GM12864 (cell line): ENCODE measurements at regions not wholly inside any gene's neighbourhood (a gene's known extent, or its start where the extent isn't known, plus 50 kb on each side); places are given as distances from the start of the nearest gene placed in this dataset.

Source experiments
- DNase-seq: peaks from one replicate; pipeline ENCODE4 v3.0.0-alpha.2; 2011; ENCODE audit warnings: low read depth
- H3K4me3 ChIP-seq: 2 replicates; pipeline ENCODE4 v1.5.1; 2011; ENCODE audit warnings: mild to moderate bottlenecking, low read depth, low read length, control low read depth
- CTCF ChIP-seq: IDR thresholded peaks from 2 replicates; pipeline ENCODE4 v1.5.1; 2011; ENCODE audit warnings: low read depth, mild to moderate bottlenecking, moderate library complexity, low read length, control low read depth, inconsistent platforms; ENCODE audit errors: missing control alignments

GRCh38 chr11:112453601-112454577 is 193.2 kb upstream of the PLET1 start:
- peak; percentile 55 for TF ChIP-seq CTCF
- DNase-seq, result peak; percentile 7
- H3K4me3 ChIP-seq, result no peak overlapping the region

- H3K4me3 ChIP-seq, result no peak overlapping the region
- TF ChIP-seq CTCF, result no peak
- no peak for DNase-seq
Observed at GRCh38 chr11:112454841-112455240, 194.2 kb upstream of the PLET1 start.

DNA sequence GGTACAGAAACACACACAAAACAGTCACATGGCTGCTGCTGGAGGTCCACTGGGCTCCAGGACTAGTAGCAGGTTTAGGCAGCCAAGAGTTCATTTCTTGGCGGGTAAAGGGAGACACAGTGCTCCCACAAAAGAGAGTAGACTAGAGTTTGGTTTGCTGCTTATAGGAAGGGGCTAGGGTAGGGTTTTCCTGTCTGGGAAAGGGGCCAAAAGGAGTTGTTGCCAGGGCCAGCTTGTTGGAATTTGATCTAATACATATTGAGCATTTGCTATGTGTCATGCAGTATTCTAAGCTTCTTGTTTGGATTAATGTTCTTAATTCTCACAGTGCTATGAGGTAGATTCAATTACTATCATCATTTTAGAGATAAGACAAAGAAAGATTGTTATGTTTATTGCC is 195.1 kb upstream of the PLET1 start:
- no peak for TF ChIP-seq CTCF
- DNase-seq, result no peak
- H3K4me3 ChIP-seq, result no peak overlapping the region

GRCh38 chr11:112457532-112457931 is 196.9 kb upstream of the PLET1 start:
- H3K4me3 ChIP-seq, result no peak overlapping the region
- no peak for TF ChIP-seq CTCF
- no peak for DNase-seq

DNA sequence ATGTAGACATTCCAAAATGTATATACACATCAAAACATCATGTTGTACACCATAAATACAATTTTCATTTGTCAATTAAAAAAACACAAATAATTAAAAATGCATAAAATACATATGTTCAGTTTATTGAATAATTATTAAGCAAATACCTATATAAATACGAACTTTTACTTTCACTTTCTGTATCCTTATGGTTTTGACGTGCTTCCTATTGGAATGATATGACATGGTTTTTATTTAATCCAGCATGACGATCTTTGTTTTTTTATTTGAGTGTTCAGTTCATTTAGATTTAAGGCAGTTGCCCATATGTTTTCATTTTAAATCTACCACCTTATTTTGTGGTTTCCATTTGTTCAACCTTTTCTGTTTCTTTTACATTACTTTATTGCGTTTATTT is 198.3 kb upstream of the PLET1 start:
- no peak for TF ChIP-seq CTCF
- no peak overlapping the region for H3K4me3 ChIP-seq
- no peak for DNase-seq

DNA sequence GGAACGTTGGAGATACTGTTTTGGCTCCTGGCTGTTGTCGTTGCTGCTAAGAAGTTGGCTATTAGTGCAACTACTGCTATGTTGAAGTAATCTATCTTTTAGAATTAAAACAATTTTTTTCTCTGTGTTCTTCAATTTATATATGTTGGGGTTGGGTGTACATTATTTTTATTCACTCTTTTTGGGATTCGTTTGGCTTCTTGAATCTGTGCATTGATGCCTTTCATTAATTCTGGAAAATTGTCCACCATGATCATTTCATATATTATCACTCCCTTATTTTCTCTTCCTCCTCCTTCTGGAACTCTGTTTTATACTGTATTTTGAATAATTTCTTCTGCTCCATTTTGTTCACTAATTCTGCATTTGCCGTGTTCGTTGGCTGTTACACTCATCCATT is 199.5 kb upstream of the PLET1 start:
- no peak for DNase-seq
- H3K4me3 ChIP-seq, result no peak overlapping the region
- TF ChIP-seq CTCF, result no peak

GRCh38 chr11:112464949-112465348 is 204.3 kb upstream of the PLET1 start:
- TF ChIP-seq CTCF, result no peak
- no peak for DNase-seq
- no peak overlapping the region for H3K4me3 ChIP-seq
